SK-N-SH treated with all-trans-retinoic acid at 6 μM for 48 hours (cell line): ENCODE measurements at regions not wholly inside any gene's neighbourhood (a gene's known extent, or its start where the extent isn't known, plus 50 kb on each side); places are given as distances from the start of the nearest gene placed in this dataset.

Source experiments
- ATAC-seq: fragments of 200-7000 bp; cut with Tn5 transposase; 3 replicates; pipeline ENCODE4 v1.9.1; 2020; ENCODE audit warnings: mild to moderate bottlenecking, moderate library complexity
- ARNTL ChIP-seq: fragments of 450-650 bp; formaldehyde crosslinking; IDR thresholded peaks from 2 replicates; pipeline ENCODE4 v1.5.0; 2020; ENCODE audit warnings: low read depth, mild to moderate bottlenecking, moderate library complexity, borderline replicate concordance
- BACH2 ChIP-seq: fragments of 250-450 bp; sonication (Bioruptor Pico); IDR thresholded peaks from 2 replicates; pipeline ENCODE4 v1.9.0; 2021; ENCODE audit warnings: mild to moderate bottlenecking, borderline replicate concordance
- CSDC2 ChIP-seq: fragments of 250-450 bp; sonication (Bioruptor Pico); IDR thresholded peaks from 2 replicates; pipeline ENCODE4 v1.5.0; 2020; ENCODE audit warnings: mild to moderate bottlenecking, moderate library complexity
- ESRRG ChIP-seq: fragments of 250-450 bp; sonication (Bioruptor Pico); IDR thresholded peaks from 2 replicates; pipeline ENCODE4 v1.6.1; 2021; ENCODE audit warnings: mild to moderate bottlenecking
- GLIS3 ChIP-seq: fragments of 250-450 bp; sonication (Bioruptor Pico); IDR thresholded peaks from 2 replicates; pipeline ENCODE4 v1.5.0; 2020; ENCODE audit warnings: mild to moderate bottlenecking, moderate library complexity
- ISL1 ChIP-seq: fragments of 250-450 bp; sonication (Bioruptor Pico); IDR thresholded peaks from 2 replicates; pipeline ENCODE4 v2.1.2; 2022; ENCODE audit warnings: mild to moderate bottlenecking, moderate library complexity
- OSR1 ChIP-seq: fragments of 250-450 bp; sonication (Bioruptor Pico); IDR thresholded peaks from 2 replicates; pipeline ENCODE4 v1.8.0; 2022; ENCODE audit warnings: moderate library complexity, mild to moderate bottlenecking, inconsistent platforms
- PPARA ChIP-seq: fragments of 250-450 bp; sonication (Bioruptor Pico); IDR thresholded peaks from 2 replicates; pipeline ENCODE4 v1.5.0; 2020; ENCODE audit warnings: mild to moderate bottlenecking, borderline replicate concordance
- TCF4 ChIP-seq: fragments of 250-450 bp; sonication (Bioruptor Pico); IDR thresholded peaks from 2 replicates; pipeline ENCODE4 v1.8.0; 2021; ENCODE audit warnings: mild to moderate bottlenecking, moderate library complexity, borderline replicate concordance
- TOX ChIP-seq: fragments of 250-450 bp; sonication (Bioruptor Pico); IDR thresholded peaks from 2 replicates; pipeline ENCODE4 v1.8.0; 2021; ENCODE audit warnings: mild to moderate bottlenecking, moderate library complexity, borderline replicate concordance
- ZC3H10 ChIP-seq: fragments of 250-450 bp; sonication (Bioruptor Pico); IDR thresholded peaks from 2 replicates; pipeline ENCODE4 v1.5.1; 2021; ENCODE audit warnings: mild to moderate bottlenecking, moderate library complexity
- ZFP3 ChIP-seq: fragments of 250-450 bp; sonication (Bioruptor Pico); IDR thresholded peaks from 2 replicates; pipeline ENCODE4 v1.5.0; 2020; ENCODE audit warnings: mild to moderate bottlenecking, moderate library complexity
- ZFP30 ChIP-seq: fragments of 450-650 bp; formaldehyde crosslinking; IDR thresholded peaks from 2 replicates; pipeline ENCODE4 v1.5.0; 2022; ENCODE audit warnings: mild to moderate bottlenecking, moderate library complexity
- ZNF565 ChIP-seq: fragments of 450-650 bp; formaldehyde crosslinking; conservative IDR thresholded peaks from 2 replicates; pipeline ENCODE4 v1.5.0; 2020; ENCODE audit warnings: low read depth, mild to moderate bottlenecking, moderate library complexity
- TF ChIP-seq, protein P1 (sequence below): fragments of 250-450 bp; sonication (Bioruptor Pico); IDR thresholded peaks from 2 replicates; pipeline ENCODE4 v1.8.0; 2020; ENCODE audit warnings: mild to moderate bottlenecking, moderate library complexity, borderline replicate concordance
- TF ChIP-seq, protein P2 (sequence below): fragments of 250-450 bp; sonication (Bioruptor Pico); IDR thresholded peaks from 2 replicates; pipeline ENCODE4 v1.5.1; 2020; ENCODE audit warnings: low read depth, mild to moderate bottlenecking, moderate library complexity
- TF ChIP-seq, protein P3 (sequence below): fragments of 250-450 bp; sonication (Bioruptor Pico); IDR thresholded peaks from 2 replicates; pipeline ENCODE4 v1.5.1; 2021; ENCODE audit warnings: mild to moderate bottlenecking, moderate library complexity
- TF ChIP-seq, protein P4 (sequence below): fragments of 250-450 bp; sonication (Bioruptor Pico); IDR thresholded peaks from 2 replicates; pipeline ENCODE4 v1.8.0; 2021; ENCODE audit warnings: low read depth, mild to moderate bottlenecking, moderate library complexity, borderline replicate concordance

DNA sequence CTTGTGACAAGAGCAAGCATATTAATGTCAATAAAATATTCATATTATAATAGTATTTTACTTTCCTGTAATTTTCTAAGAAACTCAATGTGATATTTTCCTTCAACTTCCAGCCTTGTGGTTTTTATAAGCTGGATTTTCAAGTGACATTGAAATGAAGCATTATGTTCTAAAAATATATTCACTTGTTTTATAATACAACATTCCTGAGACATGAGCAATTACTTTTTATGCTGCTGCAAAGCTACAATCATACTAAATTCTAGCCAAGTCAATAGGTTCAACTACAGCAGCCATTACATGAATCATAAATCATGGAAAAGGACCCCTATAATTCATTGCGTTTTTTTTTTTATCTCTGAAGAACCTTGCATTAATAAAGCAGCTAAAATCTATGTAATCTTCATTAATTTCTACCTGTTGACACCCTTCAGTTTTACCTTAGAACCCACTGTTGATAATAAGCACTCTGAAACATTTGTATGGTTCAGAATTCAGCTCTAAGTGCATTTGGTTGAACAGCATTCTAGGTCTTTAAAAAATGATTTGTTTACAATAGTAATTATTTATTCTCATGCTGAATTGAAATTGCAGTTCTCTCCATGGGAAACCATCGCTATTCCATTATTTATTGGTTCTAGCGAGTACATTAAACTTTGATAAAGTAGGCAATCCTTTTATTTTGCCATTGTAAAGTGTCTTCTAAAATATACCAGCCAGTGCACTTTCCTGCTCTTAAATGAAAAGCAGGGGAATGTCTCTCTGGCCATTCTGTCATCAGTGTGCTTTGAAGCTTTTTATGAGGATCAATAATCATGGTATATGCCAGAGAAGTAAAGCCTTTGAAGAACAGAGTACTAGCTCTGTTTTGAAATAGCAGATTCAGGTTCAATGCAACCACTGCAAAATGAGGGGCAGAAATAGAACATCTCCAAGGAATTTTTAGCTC lies 132.6 kb downstream of the GNAT3 start (continued):
- TF ChIP-seq, protein P1, sequence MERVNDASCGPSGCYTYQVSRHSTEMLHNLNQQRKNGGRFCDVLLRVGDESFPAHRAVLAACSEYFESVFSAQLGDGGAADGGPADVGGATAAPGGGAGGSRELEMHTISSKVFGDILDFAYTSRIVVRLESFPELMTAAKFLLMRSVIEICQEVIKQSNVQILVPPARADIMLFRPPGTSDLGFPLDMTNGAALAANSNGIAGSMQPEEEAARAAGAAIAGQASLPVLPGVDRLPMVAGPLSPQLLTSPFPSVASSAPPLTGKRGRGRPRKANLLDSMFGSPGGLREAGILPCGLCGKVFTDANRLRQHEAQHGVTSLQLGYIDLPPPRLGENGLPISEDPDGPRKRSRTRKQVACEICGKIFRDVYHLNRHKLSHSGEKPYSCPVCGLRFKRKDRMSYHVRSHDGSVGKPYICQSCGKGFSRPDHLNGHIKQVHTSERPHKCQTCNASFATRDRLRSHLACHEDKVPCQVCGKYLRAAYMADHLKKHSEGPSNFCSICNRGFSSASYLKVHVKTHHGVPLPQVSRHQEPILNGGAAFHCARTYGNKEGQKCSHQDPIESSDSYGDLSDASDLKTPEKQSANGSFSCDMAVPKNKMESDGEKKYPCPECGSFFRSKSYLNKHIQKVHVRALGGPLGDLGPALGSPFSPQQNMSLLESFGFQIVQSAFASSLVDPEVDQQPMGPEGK (CRISPR knock-in tag) = peak; percentile 80; the same call in 1 of the 2 replicates
- TF ChIP-seq PPARA (CRISPR knock-in tag) = no peak
- peak; percentile 90 for TF ChIP-seq TOX (CRISPR knock-in tag)
- TF ChIP-seq ZFP3 (CRISPR knock-in tag) = no peak
- TF ChIP-seq ISL1 (CRISPR knock-in tag) = peak; percentile 99
- TF ChIP-seq ARNTL (CRISPR knock-in tag) = no peak
- TF ChIP-seq, protein P2, sequence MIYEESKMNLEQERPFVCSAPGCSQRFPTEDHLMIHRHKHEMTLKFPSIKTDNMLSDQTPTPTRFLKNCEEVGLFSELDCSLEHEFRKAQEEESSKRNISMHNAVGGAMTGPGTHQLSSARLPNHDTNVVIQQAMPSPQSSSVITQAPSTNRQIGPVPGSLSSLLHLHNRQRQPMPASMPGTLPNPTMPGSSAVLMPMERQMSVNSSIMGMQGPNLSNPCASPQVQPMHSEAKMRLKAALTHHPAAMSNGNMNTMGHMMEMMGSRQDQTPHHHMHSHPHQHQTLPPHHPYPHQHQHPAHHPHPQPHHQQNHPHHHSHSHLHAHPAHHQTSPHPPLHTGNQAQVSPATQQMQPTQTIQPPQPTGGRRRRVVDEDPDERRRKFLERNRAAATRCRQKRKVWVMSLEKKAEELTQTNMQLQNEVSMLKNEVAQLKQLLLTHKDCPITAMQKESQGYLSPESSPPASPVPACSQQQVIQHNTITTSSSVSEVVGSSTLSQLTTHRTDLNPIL (CRISPR knock-in tag) = peak; percentile 91; the same call in 1 of the 2 replicates
- no peak for TF ChIP-seq ZC3H10 (CRISPR knock-in tag)
- TF ChIP-seq OSR1 (CRISPR knock-in tag) = no peak

DNA sequence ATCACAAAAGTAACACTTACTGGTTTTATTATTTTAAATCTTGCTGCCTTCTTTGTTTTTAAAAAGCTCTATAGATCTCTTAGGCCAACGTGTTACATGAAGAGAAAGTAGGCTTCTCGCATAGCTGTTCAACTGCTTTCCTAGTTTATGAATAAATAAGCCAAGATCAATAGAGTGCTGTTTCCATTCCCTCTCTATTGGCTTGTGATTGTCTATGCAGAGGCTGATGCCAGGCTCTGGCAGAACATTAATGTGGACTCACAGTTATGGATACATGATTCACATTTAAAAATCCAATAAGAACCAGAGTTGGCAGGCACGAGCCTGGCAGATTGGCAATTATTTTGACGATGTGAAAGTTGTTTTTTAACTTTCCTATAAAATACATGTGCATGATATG lies 137.5 kb downstream of the GNAT3 start:
- no peak for ATAC-seq
- TF ChIP-seq PPARA (CRISPR knock-in tag) (no peak), CSDC2 (CRISPR knock-in tag) (no peak), BACH2 (CRISPR knock-in tag) (no peak), GLIS3 (CRISPR knock-in tag) (no peak)
- TF ChIP-seq, protein P3, sequence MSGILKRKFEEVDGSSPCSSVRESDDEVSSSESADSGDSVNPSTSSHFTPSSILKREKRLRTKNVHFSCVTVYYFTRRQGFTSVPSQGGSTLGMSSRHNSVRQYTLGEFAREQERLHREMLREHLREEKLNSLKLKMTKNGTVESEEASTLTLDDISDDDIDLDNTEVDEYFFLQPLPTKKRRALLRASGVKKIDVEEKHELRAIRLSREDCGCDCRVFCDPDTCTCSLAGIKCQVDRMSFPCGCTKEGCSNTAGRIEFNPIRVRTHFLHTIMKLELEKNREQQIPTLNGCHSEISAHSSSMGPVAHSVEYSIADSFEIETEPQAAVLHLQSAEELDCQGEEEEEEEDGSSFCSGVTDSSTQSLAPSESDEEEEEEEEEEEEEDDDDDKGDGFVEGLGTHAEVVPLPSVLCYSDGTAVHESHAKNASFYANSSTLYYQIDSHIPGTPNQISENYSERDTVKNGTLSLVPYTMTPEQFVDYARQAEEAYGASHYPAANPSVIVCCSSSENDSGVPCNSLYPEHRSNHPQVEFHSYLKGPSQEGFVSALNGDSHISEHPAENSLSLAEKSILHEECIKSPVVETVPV (CRISPR knock-in tag) = no peak

DNA sequence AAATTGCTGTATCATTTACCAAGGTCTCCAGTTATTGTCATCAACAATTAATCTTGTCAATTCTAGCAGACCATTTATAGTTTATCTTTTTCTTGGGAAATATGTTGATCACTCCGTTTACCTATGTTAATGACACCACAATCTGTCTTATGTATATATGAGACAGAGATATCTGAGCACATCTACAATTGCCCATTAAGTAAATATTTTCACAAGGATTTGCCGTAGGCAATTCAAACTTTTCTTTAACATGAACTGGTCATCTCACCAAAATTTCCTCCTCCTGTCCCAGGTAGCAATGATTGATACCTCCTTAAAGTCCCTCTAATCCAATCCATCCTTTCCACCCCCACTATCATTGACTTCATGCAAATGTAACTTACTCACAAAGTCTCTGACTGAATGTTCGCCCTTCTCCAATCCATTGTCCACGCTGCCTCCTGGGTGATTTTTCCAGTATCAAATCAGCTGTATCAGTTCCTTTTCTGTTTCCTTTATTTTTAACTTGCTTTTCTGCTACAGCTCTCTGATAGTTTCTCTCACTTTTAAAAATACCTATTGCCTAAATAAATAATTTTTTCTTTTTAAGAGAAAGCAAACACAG lies 138.3 kb downstream of the GNAT3 start:
- no peak for ATAC-seq
- TF ChIP-seq CSDC2 (CRISPR knock-in tag) = no peak
- TF ChIP-seq ZFP30 = no peak
- TF ChIP-seq, protein P4, sequence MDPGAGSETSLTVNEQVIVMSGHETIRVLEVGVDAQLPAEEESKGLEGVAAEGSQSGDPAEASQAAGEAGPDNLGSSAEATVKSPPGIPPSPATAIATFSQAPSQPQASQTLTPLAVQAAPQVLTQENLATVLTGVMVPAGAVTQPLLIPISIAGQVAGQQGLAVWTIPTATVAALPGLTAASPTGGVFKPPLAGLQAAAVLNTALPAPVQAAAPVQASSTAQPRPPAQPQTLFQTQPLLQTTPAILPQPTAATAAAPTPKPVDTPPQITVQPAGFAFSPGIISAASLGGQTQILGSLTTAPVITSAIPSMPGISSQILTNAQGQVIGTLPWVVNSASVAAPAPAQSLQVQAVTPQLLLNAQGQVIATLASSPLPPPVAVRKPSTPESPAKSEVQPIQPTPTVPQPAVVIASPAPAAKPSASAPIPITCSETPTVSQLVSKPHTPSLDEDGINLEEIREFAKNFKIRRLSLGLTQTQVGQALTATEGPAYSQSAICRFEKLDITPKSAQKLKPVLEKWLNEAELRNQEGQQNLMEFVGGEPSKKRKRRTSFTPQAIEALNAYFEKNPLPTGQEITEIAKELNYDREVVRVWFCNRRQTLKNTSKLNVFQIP (CRISPR knock-in tag) = no peak
- no peak for TF ChIP-seq ESRRG
- no peak for TF ChIP-seq ZC3H10 (CRISPR knock-in tag)
- TF ChIP-seq, protein P2 (CRISPR knock-in tag) = no peak
- TF ChIP-seq, protein P3 (CRISPR knock-in tag) = no peak
- TF ChIP-seq ZNF565 (CRISPR knock-in tag) = no peak
- TF ChIP-seq TCF4 = no peak
- TF ChIP-seq, protein P1 (CRISPR knock-in tag) = no peak
- TF ChIP-seq TOX (CRISPR knock-in tag) = no peak
